ENCODE measurements at regions not wholly inside any gene's neighbourhood (a gene's known extent, or its start where the extent isn't known, plus 50 kb on each side); places are given as distances from the start of the nearest gene placed in this dataset.

GRCh38 chr3:107106316-107106715, 270.9 kb upstream of the CCDC54 start:
- DNase-seq (ENCODE audit: low read depth) = peak; percentile 20
- Histone ChIP-seq H3K4me3 (ENCODE audit: low read length) (no peak overlapping the region), H3K4me1 (ENCODE audit: control insufficient read depth, insufficient read depth, low read length) (no peaks in the 10 kb centered on the region), H3K27me3 (replicated peaks; ENCODE audit: control insufficient read depth, insufficient read depth, low read length) (no peaks in the 10 kb centered on the region), H3K9me3 (ENCODE audit: control insufficient read depth, low read length) (no peaks in the 10 kb centered on the region), H3K36me3 (ENCODE audit: control insufficient read depth, insufficient read depth, low read length, severe bottlenecking) (no peaks in the 10 kb centered on the region), H3K9ac (ENCODE audit: low read length) (no peak overlapping the region)

DNA sequence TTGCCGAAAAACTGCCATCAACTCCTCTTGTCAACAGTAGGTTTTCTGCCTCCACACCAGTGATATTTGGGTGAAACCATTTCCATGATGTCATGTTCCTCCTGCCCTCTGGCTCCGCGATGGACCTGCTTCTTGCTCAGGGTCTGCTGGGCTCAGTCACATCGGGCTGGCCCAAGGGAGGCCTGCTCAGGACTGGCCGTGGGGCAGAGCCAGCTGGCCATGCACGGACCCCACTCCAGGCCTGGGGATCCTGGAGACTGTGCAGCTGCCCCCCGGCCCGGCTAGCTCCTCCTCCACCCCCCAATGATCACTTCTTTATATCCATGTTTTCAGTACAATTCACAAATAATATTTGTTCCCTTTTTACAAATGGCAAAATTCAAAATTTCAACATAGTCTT, 270.3 kb upstream of the CCDC54 start:
- no peaks in the 10 kb centered on the region for H3K9me3 ChIP-seq (ENCODE audit: control insufficient read depth, low read length)
- H3K4me3 ChIP-seq (ENCODE audit: low read length) = no peak overlapping the region
- no peak for DNase-seq (ENCODE audit: low read depth)
- no peaks in the 10 kb centered on the region for H3K4me1 ChIP-seq (ENCODE audit: control insufficient read depth, insufficient read depth, low read length)
- no peak overlapping the region for H3K9ac ChIP-seq (ENCODE audit: low read length)
- H3K36me3 ChIP-seq (ENCODE audit: control insufficient read depth, insufficient read depth, low read length, severe bottlenecking) = no peaks in the 10 kb centered on the region
- no peaks in the 10 kb centered on the region for H3K27me3 ChIP-seq (replicated peaks; ENCODE audit: control insufficient read depth, insufficient read depth, low read length)

GRCh38 chr3:107110596-107111305, 266.5 kb upstream of the CCDC54 start:
- DNase-seq (ENCODE audit: low read depth) = no peak
- Histone ChIP-seq H3K4me3 (ENCODE audit: low read length) (no peak overlapping the region), H3K9ac (ENCODE audit: low read length) (no peak overlapping the region), H3K9me3 (ENCODE audit: control insufficient read depth, low read length) (no peaks in the 10 kb centered on the region), H3K27me3 (replicated peaks; ENCODE audit: control insufficient read depth, insufficient read depth, low read length) (no peaks in the 10 kb centered on the region), H3K4me1 (ENCODE audit: control insufficient read depth, insufficient read depth, low read length) (no peaks in the 10 kb centered on the region), H3K36me3 (ENCODE audit: control insufficient read depth, insufficient read depth, low read length, severe bottlenecking) (no peaks in the 10 kb centered on the region)

GRCh38 chr3:107111872-107112271, 265.4 kb upstream of the CCDC54 start:
- no peaks in the 10 kb centered on the region for H3K27me3 ChIP-seq (replicated peaks; ENCODE audit: control insufficient read depth, insufficient read depth, low read length)
- H3K9ac ChIP-seq (ENCODE audit: low read length) = no peak overlapping the region
- H3K36me3 ChIP-seq (ENCODE audit: control insufficient read depth, insufficient read depth, low read length, severe bottlenecking) = no peaks in the 10 kb centered on the region
- no peaks in the 10 kb centered on the region for H3K9me3 ChIP-seq (ENCODE audit: control insufficient read depth, low read length)
- no peak overlapping the region for H3K4me3 ChIP-seq (ENCODE audit: low read length)
- no peak for DNase-seq (ENCODE audit: low read depth)
- no peaks in the 10 kb centered on the region for H3K4me1 ChIP-seq (ENCODE audit: control insufficient read depth, insufficient read depth, low read length)

DNA sequence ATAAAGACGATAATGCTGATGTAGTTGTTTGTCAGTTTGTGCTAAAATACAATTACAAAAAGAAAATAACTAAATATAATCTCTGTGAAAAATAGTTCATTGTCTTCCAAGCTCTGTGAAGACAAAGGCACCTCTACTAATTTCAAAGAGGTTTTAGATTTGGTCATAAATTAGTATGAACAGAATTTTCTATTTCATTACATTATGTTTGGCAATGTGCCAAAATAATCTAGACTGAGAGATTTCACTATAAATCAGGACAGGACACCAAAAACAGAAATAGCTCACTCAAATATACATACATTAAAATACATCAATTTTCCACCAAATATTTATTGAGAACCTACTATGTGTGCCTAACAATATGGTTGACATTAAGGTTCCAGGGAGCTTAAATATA, 264.9 kb upstream of the CCDC54 start:
- H3K9me3 ChIP-seq (ENCODE audit: control insufficient read depth, low read length) = no peaks in the 10 kb centered on the region
- H3K9ac ChIP-seq (ENCODE audit: low read length) = no peak overlapping the region
- peaks cover under 1% of the 10 kb centered on the region for H3K4me1 ChIP-seq (ENCODE audit: control insufficient read depth, insufficient read depth, low read length)
- no peak overlapping the region for H3K4me3 ChIP-seq (ENCODE audit: low read length)
- no peaks in the 10 kb centered on the region for H3K27me3 ChIP-seq (replicated peaks; ENCODE audit: control insufficient read depth, insufficient read depth, low read length)
- peak; percentile 2 for DNase-seq (ENCODE audit: low read depth)
- no peaks in the 10 kb centered on the region for H3K36me3 ChIP-seq (ENCODE audit: control insufficient read depth, insufficient read depth, low read length, severe bottlenecking)

- peaks cover 14% of the 10 kb centered on the region for H3K4me1 ChIP-seq (ENCODE audit: control insufficient read depth, insufficient read depth, low read length)
Measured at GRCh38 chr3:107116251-107116650, 261.0 kb upstream of the CCDC54 start.

DNA sequence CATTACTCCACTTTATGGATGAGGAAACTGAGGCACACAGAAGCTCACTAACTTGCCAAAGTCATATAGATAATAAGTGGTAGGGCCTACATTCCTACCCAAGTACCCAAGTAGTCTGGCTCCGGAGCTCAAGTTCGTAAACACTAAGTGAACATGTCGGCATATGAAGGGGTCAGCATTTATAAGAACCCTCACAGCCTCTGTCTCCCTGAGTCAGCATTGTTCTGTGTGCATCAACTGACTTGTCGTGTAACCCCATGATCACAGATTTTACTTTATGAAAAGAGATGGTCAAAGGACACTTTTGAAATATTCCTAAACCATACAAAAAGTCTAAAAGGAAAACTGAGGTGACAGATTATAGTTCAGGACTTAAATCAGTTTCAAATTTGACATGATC, 260.1 kb upstream of the CCDC54 start:
- H3K36me3 ChIP-seq (ENCODE audit: control insufficient read depth, insufficient read depth, low read length, severe bottlenecking) = no peaks in the 10 kb centered on the region
- peak overlapping the region; percentile 82 for H3K9ac ChIP-seq (ENCODE audit: low read length)
- no peak overlapping the region for H3K4me3 ChIP-seq (ENCODE audit: low read length)
- peaks cover 14% of the 10 kb centered on the region for H3K4me1 ChIP-seq (ENCODE audit: control insufficient read depth, insufficient read depth, low read length)
- H3K27me3 ChIP-seq (replicated peaks; ENCODE audit: control insufficient read depth, insufficient read depth, low read length) = no peaks in the 10 kb centered on the region
- no peaks in the 10 kb centered on the region for H3K9me3 ChIP-seq (ENCODE audit: control insufficient read depth, low read length)
- no peak for DNase-seq (ENCODE audit: low read depth)

More at GRCh38 chr3:107116251-107116650, 261.0 kb upstream of the CCDC54 start:
- no peak for DNase-seq (ENCODE audit: low read depth)
- H3K9me3 ChIP-seq (ENCODE audit: control insufficient read depth, low read length) = no peaks in the 10 kb centered on the region
- no peak overlapping the region for H3K9ac ChIP-seq (ENCODE audit: low read length)
- H3K36me3 ChIP-seq (ENCODE audit: control insufficient read depth, insufficient read depth, low read length, severe bottlenecking) = no peaks in the 10 kb centered on the region
- no peak overlapping the region for H3K4me3 ChIP-seq (ENCODE audit: low read length)
- no peaks in the 10 kb centered on the region for H3K27me3 ChIP-seq (replicated peaks; ENCODE audit: control insufficient read depth, insufficient read depth, low read length)

DNA sequence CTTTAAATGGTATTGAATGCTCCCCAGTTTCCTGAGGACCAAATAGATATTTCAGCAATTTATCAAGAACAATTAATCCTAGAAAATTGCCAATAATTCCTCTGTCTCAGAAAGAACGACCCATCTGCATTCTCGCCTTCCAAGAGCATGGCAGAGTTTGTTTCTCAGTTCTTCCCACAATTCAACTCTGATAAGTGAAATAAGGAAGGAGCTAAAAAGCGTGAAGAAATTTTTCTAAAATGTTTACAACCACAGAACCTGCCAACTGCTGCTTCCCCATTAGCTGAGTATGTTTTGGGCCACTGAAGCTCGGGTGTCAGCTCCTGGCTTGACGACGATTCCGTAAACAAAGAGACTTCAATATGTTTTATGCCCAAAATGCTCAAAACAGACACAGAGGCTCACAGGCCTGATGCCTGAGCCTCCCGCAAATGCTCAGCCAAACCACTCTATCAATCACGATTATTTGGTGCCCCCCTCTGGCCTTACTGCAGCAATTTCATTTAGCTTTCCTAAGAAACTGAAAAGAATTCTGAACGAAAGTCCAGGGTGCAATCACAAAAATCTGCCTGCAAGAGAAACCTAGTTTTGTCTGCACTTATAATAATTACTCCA, 259.2 kb upstream of the CCDC54 start:
- Histone ChIP-seq H3K9ac (ENCODE audit: low read length) (peak overlapping the region; percentile 82), H3K27me3 (replicated peaks; ENCODE audit: control insufficient read depth, insufficient read depth, low read length) (no peaks in the 10 kb centered on the region), H3K4me3 (ENCODE audit: low read length) (no peak overlapping the region), H3K4me1 (ENCODE audit: control insufficient read depth, insufficient read depth, low read length) (peaks cover 14% of the 10 kb centered on the region), H3K36me3 (ENCODE audit: control insufficient read depth, insufficient read depth, low read length, severe bottlenecking) (no peaks in the 10 kb centered on the region), H3K9me3 (ENCODE audit: control insufficient read depth, low read length) (no peaks in the 10 kb centered on the region)
- DNase-seq (ENCODE audit: low read depth) = peak; percentile 89

DNA sequence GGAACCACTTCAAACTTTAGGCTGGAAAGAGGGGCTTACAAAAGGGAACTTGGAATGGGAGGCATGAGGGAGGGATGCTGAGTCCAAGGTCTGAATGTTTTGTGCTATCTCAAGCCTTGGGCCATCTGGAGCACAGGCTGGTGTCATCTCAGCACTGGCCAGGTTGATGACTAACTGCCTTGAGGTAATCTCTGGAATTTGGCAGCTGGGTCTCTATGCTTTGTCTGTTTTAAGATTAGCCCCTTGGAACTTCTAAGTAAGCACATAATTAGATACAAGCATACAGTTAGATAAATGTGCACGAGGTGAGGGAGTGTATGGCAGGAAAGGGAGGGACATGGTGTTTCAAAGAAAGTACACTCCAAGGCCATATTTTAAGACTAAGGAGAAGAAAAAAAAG, 252.4 kb upstream of the CCDC54 start:
- Histone ChIP-seq H3K4me1 (ENCODE audit: control insufficient read depth, insufficient read depth, low read length) (peaks cover 3% of the 10 kb centered on the region), H3K9me3 (ENCODE audit: control insufficient read depth, low read length) (no peaks in the 10 kb centered on the region), H3K36me3 (ENCODE audit: control insufficient read depth, insufficient read depth, low read length, severe bottlenecking) (no peaks in the 10 kb centered on the region), H3K27me3 (replicated peaks; ENCODE audit: control insufficient read depth, insufficient read depth, low read length) (no peaks in the 10 kb centered on the region), H3K9ac (ENCODE audit: low read length) (no peak overlapping the region), H3K4me3 (ENCODE audit: low read length) (no peak overlapping the region)
- DNase-seq (ENCODE audit: low read depth) = peak; percentile 61

DNA sequence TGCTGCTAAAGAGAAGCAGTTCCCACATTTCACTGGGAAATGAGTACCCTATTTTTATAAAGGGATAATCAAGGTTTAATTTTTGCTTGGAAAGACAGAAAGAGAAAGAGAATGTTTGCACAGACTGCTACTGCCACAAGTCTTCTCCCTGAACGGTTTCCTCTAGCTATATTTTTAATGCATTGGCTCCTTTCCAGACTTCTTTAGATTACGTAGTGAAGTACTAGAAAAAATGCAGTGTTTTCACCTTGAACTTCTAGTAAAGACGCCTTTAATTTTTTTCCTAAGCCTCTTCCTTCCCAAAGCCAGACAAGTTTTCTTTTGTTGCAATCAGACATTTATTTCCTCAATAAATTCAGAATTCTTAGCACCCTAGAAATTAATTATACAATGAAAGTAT, 248.3 kb upstream of the CCDC54 start:
- no peaks in the 10 kb centered on the region for H3K4me1 ChIP-seq (ENCODE audit: control insufficient read depth, insufficient read depth, low read length)
- H3K9ac ChIP-seq (ENCODE audit: low read length) = no peak overlapping the region
- no peaks in the 10 kb centered on the region for H3K27me3 ChIP-seq (replicated peaks; ENCODE audit: control insufficient read depth, insufficient read depth, low read length)
- H3K36me3 ChIP-seq (ENCODE audit: control insufficient read depth, insufficient read depth, low read length, severe bottlenecking) = no peaks in the 10 kb centered on the region
- H3K4me3 ChIP-seq (ENCODE audit: low read length) = no peak overlapping the region
- no peak for DNase-seq (ENCODE audit: low read depth)
- H3K9me3 ChIP-seq (ENCODE audit: control insufficient read depth, low read length) = no peaks in the 10 kb centered on the region

- Histone ChIP-seq H3K4me3 (ENCODE audit: low read length) (no peak overlapping the region), H3K27me3 (replicated peaks; ENCODE audit: control insufficient read depth, insufficient read depth, low read length) (no peaks in the 10 kb centered on the region), H3K4me1 (ENCODE audit: control insufficient read depth, insufficient read depth, low read length) (no peaks in the 10 kb centered on the region), H3K36me3 (ENCODE audit: control insufficient read depth, insufficient read depth, low read length, severe bottlenecking) (no peaks in the 10 kb centered on the region), H3K9ac (ENCODE audit: low read length) (no peak overlapping the region), H3K9me3 (ENCODE audit: control insufficient read depth, low read length) (no peaks in the 10 kb centered on the region)
- DNase-seq (ENCODE audit: low read depth) = no peak
Measured at GRCh38 chr3:107130089-107130700, 247.0 kb upstream of the CCDC54 start.
